DOHH2 (cell line): ENCODE measurements at regions not wholly inside any gene's neighbourhood (a gene's known extent, or its start where the extent isn't known, plus 50 kb on each side); places are given as distances from the start of the nearest gene placed in this dataset.

Source experiments
- H3F3A ChIP-seq: fragments of 200-600 bp; sonication (generic), shearing (Covaris generic); 2 replicates; pipeline ENCODE4 v1.6.0; 2016; ENCODE audit warnings: antibody characterized with exemption, mild to moderate bottlenecking; ENCODE audit not compliant: control insufficient read depth, insufficient read depth
- H3K27ac ChIP-seq: fragments of 200-600 bp; sonication (generic); 2 replicates; pipeline ENCODE4 v1.5.1; 2014; ENCODE audit warnings: low read depth, mild to moderate bottlenecking, low read length, moderate library complexity
- H3K27me3 ChIP-seq: fragments of 200-600 bp; sonication (generic); 2 replicates; pipeline ENCODE4 v1.6.1; 2014; ENCODE audit warnings: mild to moderate bottlenecking, low read length, mixed read lengths; ENCODE audit not compliant: control insufficient read depth
- H3K36me3 ChIP-seq: fragments of 200-600 bp; sonication (generic); 2 replicates; pipeline ENCODE4 v1.6.1; 2014; ENCODE audit warnings: mild to moderate bottlenecking, low read length, moderate library complexity, mixed read lengths; ENCODE audit not compliant: control insufficient read depth
- H3K4me1 ChIP-seq: fragments of 200-600 bp; sonication (generic); 2 replicates; pipeline ENCODE4 v1.6.1; 2014; ENCODE audit warnings: mild to moderate bottlenecking, low read length, mixed read lengths; ENCODE audit not compliant: control insufficient read depth
- H3K4me2 ChIP-seq: fragments of 200-600 bp; sonication (generic); 2 replicates; pipeline ENCODE4 v1.6.0; 2014; ENCODE audit warnings: mild to moderate bottlenecking, low read length, moderate library complexity
- H3K4me3 ChIP-seq: fragments of 200-600 bp; sonication (generic); 2 replicates; pipeline ENCODE4 v1.5.1; 2014; ENCODE audit warnings: mild to moderate bottlenecking, low read length, mixed read lengths
- H3K79me2 ChIP-seq: fragments of 200-600 bp; sonication (generic); 2 replicates; pipeline ENCODE4 v1.6.1; 2014; ENCODE audit warnings: mild to moderate bottlenecking, low read length, mixed read lengths; ENCODE audit not compliant: control insufficient read depth
- H3K9me2 ChIP-seq: fragments of 200-600 bp; sonication (generic); replicated peaks from 2 replicates; pipeline ENCODE4 v1.6.1; 2014; ENCODE audit warnings: mild to moderate bottlenecking, low read length, mixed read lengths; ENCODE audit not compliant: control insufficient read depth
- H3K9me3 ChIP-seq: fragments of 200-600 bp; sonication (generic); 2 replicates; pipeline ENCODE4 v1.6.1; 2014; ENCODE audit warnings: antibody characterized with exemption, low read length, mixed read lengths; ENCODE audit not compliant: control insufficient read depth, insufficient read depth
- H4K20me1 ChIP-seq: fragments of 200-600 bp; sonication (generic); 2 replicates; pipeline ENCODE4 v1.6.0; 2014; ENCODE audit warnings: low read depth, mild to moderate bottlenecking, antibody characterized with exemption, low read length, moderate library complexity; ENCODE audit not compliant: control insufficient read depth, insufficient read depth
- EZH2phosphoT487 ChIP-seq: fragments of 200-600 bp; sonication (generic); IDR thresholded peaks from 2 replicates; pipeline ENCODE4 v1.6.1; 2017; ENCODE audit warnings: borderline replicate concordance, mild to moderate bottlenecking, antibody characterized with exemption, low read length, moderate library complexity, mixed read lengths
- TF ChIP-seq, protein P1 (sequence below): fragments of 200-600 bp; sonication (generic); IDR thresholded peaks from one replicate; pipeline ENCODE4 v1.5.1; 2014; ENCODE audit warnings: antibody characterized with exemption, mild to moderate bottlenecking, low read depth, low read length; ENCODE audit not compliant: poor library complexity, severe bottlenecking

- peaks cover 11% of the 10 kb centered on the region; the same call in 1 of the 2 replicates for H3F3A ChIP-seq
- H3K79me2 ChIP-seq: no peaks in the 10 kb centered on the region
- no peaks in the 10 kb centered on the region for H3K9me3 ChIP-seq
- no peaks in the 10 kb centered on the region for H4K20me1 ChIP-seq
- peaks cover 14% of the 10 kb centered on the region for H3K27me3 ChIP-seq
- H3K4me1 ChIP-seq: peaks cover 43% of the 10 kb centered on the region
- no peak overlapping the region for H3K4me3 ChIP-seq
- H3K27ac ChIP-seq: no peak overlapping the region
- TF ChIP-seq, protein P1, sequence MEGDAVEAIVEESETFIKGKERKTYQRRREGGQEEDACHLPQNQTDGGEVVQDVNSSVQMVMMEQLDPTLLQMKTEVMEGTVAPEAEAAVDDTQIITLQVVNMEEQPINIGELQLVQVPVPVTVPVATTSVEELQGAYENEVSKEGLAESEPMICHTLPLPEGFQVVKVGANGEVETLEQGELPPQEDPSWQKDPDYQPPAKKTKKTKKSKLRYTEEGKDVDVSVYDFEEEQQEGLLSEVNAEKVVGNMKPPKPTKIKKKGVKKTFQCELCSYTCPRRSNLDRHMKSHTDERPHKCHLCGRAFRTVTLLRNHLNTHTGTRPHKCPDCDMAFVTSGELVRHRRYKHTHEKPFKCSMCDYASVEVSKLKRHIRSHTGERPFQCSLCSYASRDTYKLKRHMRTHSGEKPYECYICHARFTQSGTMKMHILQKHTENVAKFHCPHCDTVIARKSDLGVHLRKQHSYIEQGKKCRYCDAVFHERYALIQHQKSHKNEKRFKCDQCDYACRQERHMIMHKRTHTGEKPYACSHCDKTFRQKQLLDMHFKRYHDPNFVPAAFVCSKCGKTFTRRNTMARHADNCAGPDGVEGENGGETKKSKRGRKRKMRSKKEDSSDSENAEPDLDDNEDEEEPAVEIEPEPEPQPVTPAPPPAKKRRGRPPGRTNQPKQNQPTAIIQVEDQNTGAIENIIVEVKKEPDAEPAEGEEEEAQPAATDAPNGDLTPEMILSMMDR: no peak
- TF ChIP-seq EZH2phosphoT487: no peak
- no peaks in the 10 kb centered on the region for H3K36me3 ChIP-seq
- H3K9me2 ChIP-seq: no peaks in the 10 kb centered on the region
- no peak overlapping the region for H3K4me2 ChIP-seq
Observed at GRCh38 chr2:39534095-39534711, 97.1 kb upstream of the MAP4K3 start.

GRCh38 chr2:39535636-39536185 is 98.6 kb upstream of the MAP4K3 start:
- H4K20me1 ChIP-seq: no peaks in the 10 kb centered on the region
- no peak for TF ChIP-seq EZH2phosphoT487
- TF ChIP-seq, protein P1: no peak
- peaks cover 2% of the 10 kb centered on the region; the same call in 1 of the 2 replicates for H3F3A ChIP-seq
- H3K9me2 ChIP-seq: no peaks in the 10 kb centered on the region
- H3K4me1 ChIP-seq: peaks cover 28% of the 10 kb centered on the region
- H3K27ac ChIP-seq: no peak overlapping the region
- no peaks in the 10 kb centered on the region for H3K36me3 ChIP-seq
- H3K79me2 ChIP-seq: no peaks in the 10 kb centered on the region
- no peak overlapping the region for H3K4me3 ChIP-seq
- H3K27me3 ChIP-seq: peaks cover 14% of the 10 kb centered on the region
- H3K4me2 ChIP-seq: no peak overlapping the region
- no peaks in the 10 kb centered on the region for H3K9me3 ChIP-seq

DNA sequence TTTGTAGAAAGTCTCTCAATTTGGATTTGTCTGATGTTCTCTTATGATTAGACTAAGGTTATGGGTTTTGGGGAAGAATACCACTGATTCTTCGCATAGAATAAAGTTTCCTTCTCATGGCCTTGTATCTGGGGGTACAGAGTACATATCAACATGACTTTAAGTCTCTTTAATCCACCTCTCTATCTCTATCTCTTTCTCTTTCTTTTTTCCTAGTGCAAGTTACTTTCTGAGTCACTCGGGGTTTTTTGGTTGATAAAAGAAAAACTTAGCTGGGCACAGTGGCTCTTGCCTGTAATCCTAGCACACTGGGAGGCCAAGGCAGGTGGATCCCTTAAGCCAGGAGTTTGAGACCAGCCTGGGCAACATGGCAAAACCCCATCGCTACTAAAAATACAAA is 100.1 kb upstream of the MAP4K3 start:
- Histone ChIP-seq H3K9me3 (no peaks in the 10 kb centered on the region), H3K79me2 (no peaks in the 10 kb centered on the region), H4K20me1 (no peaks in the 10 kb centered on the region), H3F3A (no peaks in the 10 kb centered on the region), H3K9me2 (no peaks in the 10 kb centered on the region), H3K27me3 (peaks cover 14% of the 10 kb centered on the region), H3K4me3 (no peak overlapping the region), H3K36me3 (no peaks in the 10 kb centered on the region), H3K4me2 (no peak overlapping the region), H3K27ac (no peak overlapping the region), H3K4me1 (peaks cover 14% of the 10 kb centered on the region)
- TF ChIP-seq, protein P1: no peak
- TF ChIP-seq EZH2phosphoT487: no peak
